Activated naive CD4-positive, alpha-beta T cell treated with anti-CD3 and anti-CD28 coated beads, Interleukin-2, amount 50 U/mL, for 24 hours (primary cell): ENCODE measurements at regions not wholly inside any gene's neighbourhood (a gene's known extent, or its start where the extent isn't known, plus 50 kb on each side); places are given as distances from the start of the nearest gene placed in this dataset.

Experiments
- H3K27ac Mint-ChIP-seq: one replicate; pipeline ENCODE4 v1.8.0; 2021; ENCODE audit warnings: mild to moderate bottlenecking, mixed read lengths
- H3K27me3 Mint-ChIP-seq: one replicate; pipeline ENCODE4 v1.8.0; 2021; ENCODE audit warnings: mixed read lengths
- H3K36me3 Mint-ChIP-seq: one replicate; pipeline ENCODE4 v1.8.0; 2021; ENCODE audit warnings: mixed read lengths
- H3K4me1 Mint-ChIP-seq: one replicate; pipeline ENCODE4 v1.8.0; 2021; ENCODE audit warnings: mixed read lengths
- H3K4me3 Mint-ChIP-seq: one replicate; pipeline ENCODE4 v1.8.0; 2021; ENCODE audit warnings: mild to moderate bottlenecking, mixed read lengths
- H3K9me3 Mint-ChIP-seq: one replicate; pipeline ENCODE4 v1.8.0; 2021; ENCODE audit warnings: mixed read lengths

DNA sequence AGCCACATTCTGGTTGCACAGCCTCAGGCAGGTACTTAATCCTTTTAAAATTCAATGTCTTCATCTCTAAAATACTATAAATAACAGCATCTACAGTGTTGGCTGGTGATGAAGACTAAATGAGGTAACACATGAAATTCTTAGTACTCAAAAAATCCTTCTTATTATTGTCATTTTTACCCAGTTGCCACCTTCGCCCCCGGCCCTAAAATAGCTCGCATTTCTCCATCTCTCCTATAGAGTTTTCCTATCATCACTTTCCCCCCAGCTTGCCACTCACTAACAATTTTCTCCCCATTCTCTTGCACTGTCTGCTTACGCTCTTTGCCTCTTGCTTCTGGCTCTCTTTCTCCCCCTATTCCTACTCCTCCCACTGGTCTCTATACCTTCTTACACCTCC is 59.9 kb upstream of the MARCHF10 start:
- no peaks in the 10 kb centered on the region for H3K9me3 Mint-ChIP-seq
- H3K27ac Mint-ChIP-seq: no peak overlapping the region
- peaks cover 10% of the 10 kb centered on the region for H3K27me3 Mint-ChIP-seq
- H3K4me3 Mint-ChIP-seq: no peak overlapping the region
- no peaks in the 10 kb centered on the region for H3K36me3 Mint-ChIP-seq
- no peaks in the 10 kb centered on the region for H3K4me1 Mint-ChIP-seq

DNA sequence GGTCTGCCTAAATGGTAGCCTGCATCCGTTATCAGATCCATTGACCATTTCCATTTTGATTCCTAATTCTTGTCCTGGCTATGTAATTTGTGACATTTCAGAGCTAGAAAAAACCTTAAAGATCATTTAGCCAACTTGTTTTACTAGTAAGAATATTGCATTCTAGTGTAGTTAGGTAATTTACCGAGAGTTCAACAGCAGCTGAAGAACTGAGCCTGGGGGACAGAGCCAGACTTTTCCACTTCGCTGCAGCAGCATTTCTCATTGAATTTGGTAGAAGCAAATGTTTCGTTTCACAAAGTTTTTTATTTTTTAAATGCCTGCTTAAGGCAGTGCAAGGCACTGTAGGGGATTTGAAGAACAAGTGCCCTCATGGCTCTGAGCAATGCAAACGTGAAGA is 59.2 kb upstream of the MARCHF10 start:
- Mint-ChIP-seq H3K27ac (no peak overlapping the region), H3K9me3 (no peaks in the 10 kb centered on the region), H3K36me3 (no peaks in the 10 kb centered on the region), H3K4me1 (no peaks in the 10 kb centered on the region), H3K4me3 (no peak overlapping the region), H3K27me3 (peaks cover 10% of the 10 kb centered on the region)

GRCh38 chr17:62866471-62866870 is 58.4 kb upstream of the MARCHF10 start:
- Mint-ChIP-seq H3K4me1 (no peaks in the 10 kb centered on the region), H3K9me3 (no peaks in the 10 kb centered on the region), H3K27ac (no peak overlapping the region), H3K4me3 (no peak overlapping the region), H3K27me3 (peaks cover 10% of the 10 kb centered on the region), H3K36me3 (no peaks in the 10 kb centered on the region)

DNA sequence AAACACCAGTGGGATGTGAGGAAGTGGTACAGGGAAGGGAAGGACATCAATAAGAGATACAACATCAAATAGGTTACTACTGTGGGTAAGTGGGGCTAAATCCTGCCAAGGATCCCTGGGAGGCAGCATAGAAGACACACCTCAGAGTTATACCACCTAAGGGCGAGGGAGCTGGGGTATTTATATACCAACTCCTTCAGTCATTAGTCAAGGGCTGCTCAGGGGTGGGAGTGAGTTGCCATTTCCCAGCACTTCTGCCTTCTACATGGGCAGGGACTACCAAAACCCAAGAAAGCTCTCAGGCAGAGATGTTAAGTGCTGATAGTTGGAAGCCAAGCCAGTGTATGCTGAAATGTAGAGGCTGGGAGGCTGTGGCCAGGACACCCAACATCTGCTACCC is 57.5 kb upstream of the MARCHF10 start:
- H3K27me3 Mint-ChIP-seq: peaks cover 10% of the 10 kb centered on the region
- H3K36me3 Mint-ChIP-seq: no peaks in the 10 kb centered on the region
- H3K27ac Mint-ChIP-seq: no peak overlapping the region
- H3K9me3 Mint-ChIP-seq: no peaks in the 10 kb centered on the region
- H3K4me3 Mint-ChIP-seq: no peak overlapping the region
- no peaks in the 10 kb centered on the region for H3K4me1 Mint-ChIP-seq

DNA sequence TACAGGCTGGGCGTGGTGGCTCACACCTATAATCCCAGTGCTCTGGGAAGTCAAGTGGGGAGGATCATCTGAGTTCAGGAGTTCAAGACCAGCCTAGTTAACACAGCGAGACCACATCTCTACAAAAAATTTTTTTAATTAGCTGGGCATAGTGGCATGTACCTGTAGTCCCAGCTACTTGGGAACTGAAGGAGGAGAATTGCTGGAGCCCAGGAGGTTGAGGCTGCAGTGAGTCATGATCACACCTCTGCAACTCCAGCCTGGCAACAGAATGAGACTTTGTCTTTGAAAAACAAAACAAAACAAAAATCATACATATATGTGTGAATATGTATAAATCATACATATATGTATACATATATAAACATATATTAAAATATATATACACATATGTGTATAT is 54.1 kb upstream of the MARCHF10 start:
- no peaks in the 10 kb centered on the region for H3K9me3 Mint-ChIP-seq
- no peak overlapping the region for H3K27ac Mint-ChIP-seq
- H3K4me3 Mint-ChIP-seq: no peak overlapping the region
- H3K36me3 Mint-ChIP-seq: no peaks in the 10 kb centered on the region
- peaks cover 7% of the 10 kb centered on the region for H3K27me3 Mint-ChIP-seq
- H3K4me1 Mint-ChIP-seq: no peaks in the 10 kb centered on the region

DNA sequence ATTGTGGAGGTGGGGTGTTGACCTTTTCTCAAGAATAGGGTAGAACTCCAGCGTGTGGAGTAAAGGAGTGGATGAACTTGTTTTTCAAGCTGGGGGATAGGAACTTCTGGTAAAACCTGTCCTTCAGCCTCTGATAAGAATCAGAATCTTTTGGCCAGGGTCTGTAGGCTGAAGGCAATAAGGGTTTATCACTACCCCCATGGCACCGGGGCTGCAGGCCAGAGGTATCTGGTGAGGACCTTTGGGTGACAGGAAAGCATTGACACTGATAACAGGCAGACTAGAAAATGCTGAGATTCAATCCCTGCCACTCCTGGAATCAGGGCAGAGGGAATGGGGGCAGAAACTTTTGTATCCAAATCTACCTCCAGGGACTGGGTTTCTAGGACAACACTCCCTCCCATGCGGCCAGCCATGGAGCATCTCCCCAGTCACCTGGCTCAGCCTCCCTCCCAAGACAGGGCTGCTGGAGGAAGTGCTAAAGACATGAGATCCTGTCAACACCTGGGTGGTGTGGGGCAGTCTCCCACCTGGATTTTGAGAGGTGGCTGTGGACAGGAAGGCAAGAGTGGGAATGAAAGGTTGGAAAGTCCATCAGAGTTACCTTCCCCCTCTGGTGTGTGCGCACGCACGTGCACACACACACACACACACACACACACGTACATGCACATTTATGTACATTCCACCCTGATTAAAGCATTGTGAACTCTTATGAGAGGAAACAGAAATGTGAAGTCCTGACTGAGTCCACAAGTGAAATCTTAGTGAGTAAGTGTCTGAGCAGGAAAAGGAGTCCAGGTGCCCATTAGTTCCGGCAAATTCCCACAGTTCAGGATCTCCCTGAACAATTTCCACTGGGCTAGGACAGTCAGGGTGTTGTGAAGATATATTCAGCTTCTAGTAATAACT is 53.1 kb upstream of the MARCHF10 start:
- H3K36me3 Mint-ChIP-seq: no peaks in the 10 kb centered on the region
- H3K9me3 Mint-ChIP-seq: no peaks in the 10 kb centered on the region
- no peak overlapping the region for H3K27ac Mint-ChIP-seq
- H3K4me1 Mint-ChIP-seq: no peaks in the 10 kb centered on the region
- H3K4me3 Mint-ChIP-seq: no peak overlapping the region
- H3K27me3 Mint-ChIP-seq: peaks cover 3% of the 10 kb centered on the region

DNA sequence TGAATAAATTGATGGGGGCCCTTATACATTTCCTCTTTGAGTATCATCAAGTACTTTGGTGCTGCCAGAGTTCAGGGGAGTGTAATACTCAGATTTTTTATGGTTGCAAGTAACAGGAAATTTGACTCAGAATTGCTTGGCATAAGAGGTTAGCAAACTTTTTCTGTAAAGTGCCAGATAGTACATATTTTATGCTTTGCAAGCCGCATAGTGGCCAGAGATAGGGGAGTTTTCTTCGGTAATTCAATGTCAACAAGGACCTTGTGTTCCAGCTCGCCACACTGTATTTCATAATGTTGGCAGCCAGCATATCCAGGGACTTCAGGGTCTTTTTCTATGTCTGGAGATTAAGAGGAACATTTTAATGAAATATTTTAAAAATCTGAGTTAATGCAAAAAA is 51.0 kb upstream of the MARCHF10 start:
- no peaks in the 10 kb centered on the region for H3K36me3 Mint-ChIP-seq
- H3K4me1 Mint-ChIP-seq: no peaks in the 10 kb centered on the region
- H3K9me3 Mint-ChIP-seq: no peaks in the 10 kb centered on the region
- peaks cover 2% of the 10 kb centered on the region for H3K27me3 Mint-ChIP-seq
- no peak overlapping the region for H3K4me3 Mint-ChIP-seq
- H3K27ac Mint-ChIP-seq: no peak overlapping the region
